HepG2 (cell line): ENCODE measurements at regions not wholly inside any gene's neighbourhood (a gene's known extent, or its start where the extent isn't known, plus 50 kb on each side); places are given as distances from the start of the nearest gene placed in this dataset.

Source experiments
- ATAC-seq: fragments of 200-7000 bp; cut with Tn5 transposase; 3 replicates; pipeline ENCODE4 v1.9.1; 2020; ENCODE audit warnings: mild to moderate bottlenecking, moderate library complexity
- BruUV-seq: library from RNA; stranded (reverse); fragments of 400-500 nt; replicated peaks from 2 replicates; lab custom pipeline; 2021; lab: Mats Ljungman, UMichigan
- CTCF ChIA-PET: fragments of 300-600 bp; formaldehyde crosslinking; extraction: SDS; loops from one replicate; lab custom pipeline; 2021; ENCODE audit warnings: low total read pairs, inconsistent platforms, low intra/inter-chr PET ratio; lab: Yijun Ruan, JAX
- POLR2A ChIA-PET: fragments of 350-600 bp; sonication (Branson Sonifier 250); formaldehyde crosslinking; loops from one replicate; lab custom pipeline; 2020; ENCODE audit warnings: antibody characterized with exemption, inconsistent platforms; lab: Yijun Ruan, JAX
- DNase-seq: peaks from one replicate; pipeline ENCODE4 v3.0.0-alpha.2; 2015; ENCODE audit warnings: low spot score
- FAIRE-seq: peaks from 3 replicates; lab custom pipeline; 2011; peaks lifted over from hg19 to GRCh38; lab: Jason Lieb, UNC
- H2AFZ ChIP-seq: one replicate; pipeline ENCODE4 v1.6.1; 2011; ENCODE audit warnings: low read length, inconsistent platforms
- H3K27ac ChIP-seq: fragments of 300-600 bp; 3 replicates; pipeline ENCODE4 v1.8.0; 2011; ENCODE audit warnings: mixed run types, mild to moderate bottlenecking, mixed read lengths, low read length, inconsistent platforms; ENCODE audit not compliant: insufficient read depth; ENCODE audit errors: extremely low read length
- H3K27me3 ChIP-seq, 2 experiments: fragments of 200-600 bp in 1 of 2; 2 replicates in 1 of 2; 3 replicates in 1 of 2; pipeline versions ENCODE4 v1.6.0 to v1.8.0; 2011; ENCODE audit warnings: low read length in 2 of 2, mild to moderate bottlenecking in 2 of 2, moderate library complexity in 2 of 2, inconsistent platforms in 1 of 2; ENCODE audit not compliant: insufficient read depth in 2 of 2, control insufficient read depth in 1 of 2
- H3K36me3 ChIP-seq, 2 experiments: fragments of 200-600 bp in 1 of 2; replicated peaks in 1 of 2; 2 replicates in 1 of 2; 3 replicates in 1 of 2; pipeline versions ENCODE4 v1.5.1 to v1.8.0; 2011; ENCODE audit warnings: low read length in 2 of 2, inconsistent platforms in 1 of 2; ENCODE audit not compliant: insufficient read depth in 2 of 2, control insufficient read depth in 1 of 2
- H3K4me1 ChIP-seq: 2 replicates; pipeline ENCODE4 v1.5.1; 2012; ENCODE audit warnings: low read length, inconsistent platforms; ENCODE audit not compliant: insufficient read depth
- H3K4me2 ChIP-seq: 2 replicates; pipeline ENCODE4 v1.6.0; 2011; ENCODE audit warnings: low read depth, low read length, inconsistent platforms
- H3K4me3 ChIP-seq, 3 experiments: fragments of 200-600 bp in 1 of 3; sonication (generic), shearing (Covaris generic) in 1 of 3; replicated peaks in 1 of 3; 2 replicates each; pipeline ENCODE4 v1.5.1; 2011 to 2016; ENCODE audit warnings: low read length in 3 of 3, inconsistent platforms in 2 of 3, low read depth in 2 of 3, mild to moderate bottlenecking in 2 of 3, control low read depth in 1 of 3, mixed read lengths in 1 of 3; ENCODE audit not compliant: insufficient read depth in 1 of 3
- H3K79me2 ChIP-seq: one replicate; pipeline ENCODE4 v1.6.1; 2011; ENCODE audit warnings: low read length, inconsistent platforms; ENCODE audit not compliant: insufficient read depth
- H3K9ac ChIP-seq: 2 replicates; pipeline ENCODE4 v1.6.0; 2011; ENCODE audit warnings: mild to moderate bottlenecking, low read depth, low read length, inconsistent platforms; ENCODE audit not compliant: insufficient read depth
- H3K9me3 ChIP-seq: 2 replicates; pipeline ENCODE4 v1.5.1; 2012; ENCODE audit warnings: mild to moderate bottlenecking, low read length
- H4K20me1 ChIP-seq: 2 replicates; pipeline ENCODE4 v1.6.0; 2011; ENCODE audit warnings: inconsistent platforms, mild to moderate bottlenecking, low read length, moderate library complexity; ENCODE audit not compliant: insufficient read depth
- EED ChIP-seq: sonication (generic); formaldehyde crosslinking; IDR thresholded peaks from 2 replicates; pipeline ENCODE4 v1.5.0; 2020; ENCODE audit warnings: mild to moderate bottlenecking, missing genetic modification reagents
- ETV6 ChIP-seq: sonication (generic); formaldehyde crosslinking; conservative IDR thresholded peaks from 2 replicates; pipeline ENCODE4 v1.4.0; 2020; ENCODE audit warnings: missing genetic modification reagents
- HNF4A ChIP-seq: sonication (generic); formaldehyde crosslinking; IDR thresholded peaks from 2 replicates; pipeline ENCODE4 v1.4.0; 2020; ENCODE audit warnings: missing genetic modification reagents
- HNRNPH1 ChIP-seq: fragments of 200-400 bp; formaldehyde crosslinking; optimal IDR thresholded peaks from 2 replicates; pipeline ENCODE3; 2017; ENCODE audit warnings: mild to moderate bottlenecking, low read depth, low read length
- ISL2 ChIP-seq: sonication (generic); formaldehyde crosslinking; IDR thresholded peaks from 2 replicates; pipeline ENCODE4 v1.5.0; 2020; ENCODE audit warnings: missing genetic modification reagents
- NFATC3 ChIP-seq: sonication (generic); formaldehyde crosslinking; IDR thresholded peaks from 2 replicates; pipeline ENCODE4 v1.5.1; 2020; ENCODE audit warnings: mild to moderate bottlenecking, missing genetic modification reagents
- NR2F2 ChIP-seq: IDR thresholded peaks from 2 replicates; pipeline ENCODE4 v1.6.1; 2012; ENCODE audit warnings: low read depth, inconsistent platforms, borderline replicate concordance
- RCOR2 ChIP-seq: IDR thresholded peaks from 2 replicates; pipeline ENCODE4 v1.6.1; 2016; ENCODE audit warnings: missing biosample characterization, missing genetic modification reagents
- RELA ChIP-seq: sonication (generic); formaldehyde crosslinking; IDR thresholded peaks from 2 replicates; pipeline ENCODE4 v1.4.0; 2020; ENCODE audit warnings: missing genetic modification reagents
- ZNF260 ChIP-seq: sonication (generic); formaldehyde crosslinking; IDR thresholded peaks from 2 replicates; pipeline ENCODE4 v1.4.0; 2020; ENCODE audit warnings: missing genetic modification reagents, low read depth, mild to moderate bottlenecking, borderline replicate concordance
- ZNF644 ChIP-seq: IDR thresholded peaks from 2 replicates; pipeline ENCODE4 v1.6.1; 2016; ENCODE audit warnings: low read depth
- WGBS: methylation state at CpG from one replicate; pipeline ENCODE4 v1.1.6; 2017; ENCODE audit warnings: low lambda C conversion rate; 5-methylcytosine and 5-hydroxymethylcytosine counted together
- in situ Hi-C: cut with HindIII; loops from 2 replicates; pipeline ENCODE4 v1.10.0; 2017; ENCODE audit warnings: low pct_unique_long_range_greater_than_20kb; ENCODE audit not compliant: extremely low pct_ligation_motif_present
- intact Hi-C: fragments of 100-400 bp; cut with micrococcal nuclease; formaldehyde crosslinking; loops from one replicate; pipeline ENCODE4 v1.10.0; 2022; ENCODE audit not compliant: unreplicated experiment
- TF ChIP-seq, protein P1 (sequence below): sonication (generic); formaldehyde crosslinking; conservative IDR thresholded peaks from 2 replicates; pipeline ENCODE4 v1.8.0; 2022; ENCODE audit warnings: low read depth, missing genetic modification reagents
- TF ChIP-seq, protein P2 (sequence below): sonication (generic); formaldehyde crosslinking; IDR thresholded peaks from 2 replicates; pipeline ENCODE4 v1.5.1; 2020; ENCODE audit warnings: mild to moderate bottlenecking, missing genetic modification reagents, borderline replicate concordance
- TF ChIP-seq, protein P3 (sequence below): sonication (generic); formaldehyde crosslinking; IDR thresholded peaks from 2 replicates; pipeline ENCODE4 v1.8.0; 2022; ENCODE audit warnings: missing genetic modification reagents, mild to moderate bottlenecking, inconsistent platforms, borderline replicate concordance
- TF ChIP-seq, protein P4 (sequence below): fragments of 450-650 bp; IDR thresholded peaks from 2 replicates; pipeline ENCODE4 v1.6.1; 2017

DNA sequence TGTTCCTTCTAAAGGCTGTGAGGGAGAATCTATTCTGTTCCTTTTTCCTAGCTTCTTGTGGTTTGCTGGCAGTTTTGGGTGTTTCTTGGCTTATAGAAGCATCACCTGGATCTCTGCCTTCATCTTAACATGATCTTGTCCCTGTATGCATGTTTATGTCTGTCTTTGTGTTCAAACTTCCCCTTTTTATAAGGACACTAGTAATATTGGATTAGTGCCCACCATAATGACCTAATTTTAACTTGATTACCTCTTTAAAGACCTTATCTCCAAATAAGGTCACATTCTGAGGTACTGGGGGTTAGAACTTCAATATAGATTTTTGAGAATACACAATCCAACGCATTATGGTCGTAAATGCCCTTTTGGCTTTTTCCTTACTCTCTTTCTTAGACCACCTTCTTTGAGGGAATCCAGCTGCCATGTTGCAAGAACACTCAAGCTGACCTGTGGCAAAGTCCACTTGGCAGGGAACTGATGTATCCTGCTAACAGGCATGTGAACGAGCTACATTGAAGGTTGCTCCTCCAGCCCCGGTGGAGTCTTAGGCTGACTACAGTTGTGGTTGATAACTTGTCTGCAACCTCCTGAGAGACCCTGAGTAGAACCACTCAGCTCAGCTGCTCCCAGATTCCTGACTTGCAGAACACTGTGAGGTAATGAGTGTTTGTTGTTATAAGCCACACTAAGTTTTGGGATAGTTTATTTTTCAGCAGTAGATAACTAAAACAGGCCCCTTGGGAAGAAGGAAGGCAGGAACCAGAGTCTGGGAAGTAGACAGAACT is 127.1 kb upstream of the OR9Q1 start:
- TF ChIP-seq, protein P1, sequence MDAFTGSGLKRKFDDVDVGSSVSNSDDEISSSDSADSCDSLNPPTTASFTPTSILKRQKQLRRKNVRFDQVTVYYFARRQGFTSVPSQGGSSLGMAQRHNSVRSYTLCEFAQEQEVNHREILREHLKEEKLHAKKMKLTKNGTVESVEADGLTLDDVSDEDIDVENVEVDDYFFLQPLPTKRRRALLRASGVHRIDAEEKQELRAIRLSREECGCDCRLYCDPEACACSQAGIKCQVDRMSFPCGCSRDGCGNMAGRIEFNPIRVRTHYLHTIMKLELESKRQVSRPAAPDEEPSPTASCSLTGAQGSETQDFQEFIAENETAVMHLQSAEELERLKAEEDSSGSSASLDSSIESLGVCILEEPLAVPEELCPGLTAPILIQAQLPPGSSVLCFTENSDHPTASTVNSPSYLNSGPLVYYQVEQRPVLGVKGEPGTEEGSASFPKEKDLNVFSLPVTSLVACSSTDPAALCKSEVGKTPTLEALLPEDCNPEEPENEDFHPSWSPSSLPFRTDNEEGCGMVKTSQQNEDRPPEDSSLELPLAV = no peak
- TF ChIP-seq RELA (CRISPR knock-in tag) = no peak
- no peak for TF ChIP-seq EED (CRISPR knock-in tag)
- no peak for TF ChIP-seq ISL2 (CRISPR knock-in tag)
- TF ChIP-seq ZNF644 = 0 out of 2 replicates have a peak, but pooled peaks have one; percentile 49
- no peak for TF ChIP-seq NR2F2
- TF ChIP-seq, protein P2, sequence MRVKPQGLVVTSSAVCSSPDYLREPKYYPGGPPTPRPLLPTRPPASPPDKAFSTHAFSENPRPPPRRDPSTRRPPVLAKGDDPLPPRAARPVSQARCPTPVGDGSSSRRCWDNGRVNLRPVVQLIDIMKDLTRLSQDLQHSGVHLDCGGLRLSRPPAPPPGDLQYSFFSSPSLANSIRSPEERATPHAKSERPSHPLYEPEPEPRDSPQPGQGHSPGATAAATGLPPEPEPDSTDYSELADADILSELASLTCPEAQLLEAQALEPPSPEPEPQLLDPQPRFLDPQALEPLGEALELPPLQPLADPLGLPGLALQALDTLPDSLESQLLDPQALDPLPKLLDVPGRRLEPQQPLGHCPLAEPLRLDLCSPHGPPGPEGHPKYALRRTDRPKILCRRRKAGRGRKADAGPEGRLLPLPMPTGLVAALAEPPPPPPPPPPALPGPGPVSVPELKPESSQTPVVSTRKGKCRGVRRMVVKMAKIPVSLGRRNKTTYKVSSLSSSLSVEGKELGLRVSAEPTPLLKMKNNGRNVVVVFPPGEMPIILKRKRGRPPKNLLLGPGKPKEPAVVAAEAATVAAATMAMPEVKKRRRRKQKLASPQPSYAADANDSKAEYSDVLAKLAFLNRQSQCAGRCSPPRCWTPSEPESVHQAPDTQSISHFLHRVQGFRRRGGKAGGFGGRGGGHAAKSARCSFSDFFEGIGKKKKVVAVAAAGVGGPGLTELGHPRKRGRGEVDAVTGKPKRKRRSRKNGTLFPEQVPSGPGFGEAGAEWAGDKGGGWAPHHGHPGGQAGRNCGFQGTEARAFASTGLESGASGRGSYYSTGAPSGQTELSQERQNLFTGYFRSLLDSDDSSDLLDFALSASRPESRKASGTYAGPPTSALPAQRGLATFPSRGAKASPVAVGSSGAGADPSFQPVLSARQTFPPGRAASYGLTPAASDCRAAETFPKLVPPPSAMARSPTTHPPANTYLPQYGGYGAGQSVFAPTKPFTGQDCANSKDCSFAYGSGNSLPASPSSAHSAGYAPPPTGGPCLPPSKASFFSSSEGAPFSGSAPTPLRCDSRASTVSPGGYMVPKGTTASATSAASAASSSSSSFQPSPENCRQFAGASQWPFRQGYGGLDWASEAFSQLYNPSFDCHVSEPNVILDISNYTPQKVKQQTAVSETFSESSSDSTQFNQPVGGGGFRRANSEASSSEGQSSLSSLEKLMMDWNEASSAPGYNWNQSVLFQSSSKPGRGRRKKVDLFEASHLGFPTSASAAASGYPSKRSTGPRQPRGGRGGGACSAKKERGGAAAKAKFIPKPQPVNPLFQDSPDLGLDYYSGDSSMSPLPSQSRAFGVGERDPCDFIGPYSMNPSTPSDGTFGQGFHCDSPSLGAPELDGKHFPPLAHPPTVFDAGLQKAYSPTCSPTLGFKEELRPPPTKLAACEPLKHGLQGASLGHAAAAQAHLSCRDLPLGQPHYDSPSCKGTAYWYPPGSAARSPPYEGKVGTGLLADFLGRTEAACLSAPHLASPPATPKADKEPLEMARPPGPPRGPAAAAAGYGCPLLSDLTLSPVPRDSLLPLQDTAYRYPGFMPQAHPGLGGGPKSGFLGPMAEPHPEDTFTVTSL (CRISPR knock-in tag) = no peak
- TF ChIP-seq HNF4A (CRISPR knock-in tag) = peak; percentile 20; the same call in 1 of the 2 replicates
- TF ChIP-seq NFATC3 = no peak
- no peak for TF ChIP-seq RCOR2 (CRISPR knock-in tag)
- TF ChIP-seq HNRNPH1 = no peak
- TF ChIP-seq, protein P3, sequence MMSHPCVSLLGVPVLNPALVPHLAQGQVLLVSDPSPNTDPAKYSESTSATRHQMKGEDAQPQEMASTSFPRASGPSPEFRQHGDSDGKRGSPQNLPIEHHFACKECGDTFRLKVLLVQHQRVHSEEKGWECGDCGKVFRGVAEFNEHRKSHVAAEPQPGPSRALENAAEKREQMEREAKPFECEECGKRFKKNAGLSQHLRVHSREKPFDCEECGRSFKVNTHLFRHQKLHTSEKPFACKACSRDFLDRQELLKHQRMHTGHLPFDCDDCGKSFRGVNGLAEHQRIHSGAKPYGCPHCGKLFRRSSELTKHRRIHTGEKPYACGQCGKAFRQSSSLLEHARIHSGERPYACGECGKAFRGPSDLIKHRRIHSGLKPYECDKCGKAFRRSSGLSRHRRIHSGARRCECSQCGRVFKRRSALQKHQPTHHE (CRISPR knock-in tag) = no peak
- TF ChIP-seq, protein P4, sequence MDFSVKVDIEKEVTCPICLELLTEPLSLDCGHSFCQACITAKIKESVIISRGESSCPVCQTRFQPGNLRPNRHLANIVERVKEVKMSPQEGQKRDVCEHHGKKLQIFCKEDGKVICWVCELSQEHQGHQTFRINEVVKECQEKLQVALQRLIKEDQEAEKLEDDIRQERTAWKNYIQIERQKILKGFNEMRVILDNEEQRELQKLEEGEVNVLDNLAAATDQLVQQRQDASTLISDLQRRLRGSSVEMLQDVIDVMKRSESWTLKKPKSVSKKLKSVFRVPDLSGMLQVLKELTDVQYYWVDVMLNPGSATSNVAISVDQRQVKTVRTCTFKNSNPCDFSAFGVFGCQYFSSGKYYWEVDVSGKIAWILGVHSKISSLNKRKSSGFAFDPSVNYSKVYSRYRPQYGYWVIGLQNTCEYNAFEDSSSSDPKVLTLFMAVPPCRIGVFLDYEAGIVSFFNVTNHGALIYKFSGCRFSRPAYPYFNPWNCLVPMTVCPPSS = no peak
- no peak for TF ChIP-seq ETV6 (CRISPR knock-in tag)
- TF ChIP-seq ZNF260 (CRISPR knock-in tag) = no peak
- POLR2A ChIA-PET = no interaction called here
- intact Hi-C loops = no loop called here

More for the DNA sequence above, 127.1 kb upstream of the OR9Q1 start:
- Histone ChIP-seq H3K4me2 (no peak overlapping the region), H3K27me3 (peaks cover 0 to 2% of the 10 kb centered on the region in 2 experiments; a peak in 2 of 5 replicates), H3K79me2 (no peaks in the 10 kb centered on the region), H3K27ac (no peak overlapping the region), H4K20me1 (no peaks in the 10 kb centered on the region), H3K9ac (no peak overlapping the region), H3K36me3 (no peaks in the 10 kb centered on the region), H3K4me3 (no peak overlapping the region), H3K4me1 (no peaks in the 10 kb centered on the region), H2AFZ (no peak overlapping the region), H3K9me3 (no peaks in the 10 kb centered on the region)
- CTCF ChIA-PET = no interaction called here
- no TSS peak for BruUV-seq
- FAIRE-seq (no peak), ATAC-seq (no peak), DNase-seq (no peak)
- in situ Hi-C loops = no loop called here
- WGBS = 3% methylated on average over 2 of the region's 4 CpGs
